Brain pericyte (primary cell): ENCODE measurements at regions not wholly inside any gene's neighbourhood (a gene's known extent, or its start where the extent isn't known, plus 50 kb on each side); places are given as distances from the start of the nearest gene placed in this dataset.
"Not testable (repeated sequence)": the region's sequence is repeated elsewhere in the genome, so short reads cannot be mapped to it uniquely, and the experiment has no call there.

Source experiments
- DNase-seq: peaks from one replicate; pipeline ENCODE4 v3.0.0-alpha.2; 2012; ENCODE audit warnings: low read depth, low spot score

DNA sequence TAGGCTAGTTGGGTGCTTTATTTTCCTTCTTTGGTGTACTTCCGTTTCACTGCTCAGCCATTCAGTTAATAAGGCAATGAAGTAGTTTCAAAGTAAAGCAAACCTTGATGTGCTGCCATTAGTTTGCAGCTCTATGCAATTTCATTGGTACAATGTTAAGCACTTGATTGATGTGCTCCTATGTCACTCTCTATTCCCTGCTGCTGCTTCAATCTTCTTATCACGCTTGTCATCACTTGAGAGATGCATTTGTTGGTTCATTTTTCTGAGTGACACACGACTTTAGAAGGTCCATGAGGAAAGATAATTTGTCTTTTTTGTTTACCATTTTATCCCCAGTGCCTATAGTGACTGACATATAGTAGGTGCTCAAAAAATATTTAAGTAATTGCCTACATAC is 871.0 kb upstream of the PABPC4L start:
- no peak for DNase-seq

DNA sequence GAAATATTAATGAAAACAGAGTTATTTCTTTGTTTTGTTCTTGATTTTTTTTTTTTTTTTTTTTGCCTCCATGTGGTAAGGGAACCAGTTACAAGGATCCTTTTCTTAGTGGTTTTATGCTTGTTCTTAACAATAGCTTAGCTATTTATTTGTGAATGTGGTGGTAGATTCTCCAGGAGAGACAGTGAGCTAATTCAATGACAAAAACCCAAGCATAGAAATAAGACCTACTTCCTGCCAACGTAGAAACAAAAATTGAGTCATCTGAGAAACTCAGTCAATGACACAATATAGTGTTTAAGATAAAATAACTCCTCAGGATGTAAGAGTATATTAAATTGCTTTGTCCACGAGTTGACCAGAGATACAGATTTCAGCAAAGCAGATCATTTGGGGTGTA is 863.8 kb upstream of the PABPC4L start:
- no peak for DNase-seq

DNA sequence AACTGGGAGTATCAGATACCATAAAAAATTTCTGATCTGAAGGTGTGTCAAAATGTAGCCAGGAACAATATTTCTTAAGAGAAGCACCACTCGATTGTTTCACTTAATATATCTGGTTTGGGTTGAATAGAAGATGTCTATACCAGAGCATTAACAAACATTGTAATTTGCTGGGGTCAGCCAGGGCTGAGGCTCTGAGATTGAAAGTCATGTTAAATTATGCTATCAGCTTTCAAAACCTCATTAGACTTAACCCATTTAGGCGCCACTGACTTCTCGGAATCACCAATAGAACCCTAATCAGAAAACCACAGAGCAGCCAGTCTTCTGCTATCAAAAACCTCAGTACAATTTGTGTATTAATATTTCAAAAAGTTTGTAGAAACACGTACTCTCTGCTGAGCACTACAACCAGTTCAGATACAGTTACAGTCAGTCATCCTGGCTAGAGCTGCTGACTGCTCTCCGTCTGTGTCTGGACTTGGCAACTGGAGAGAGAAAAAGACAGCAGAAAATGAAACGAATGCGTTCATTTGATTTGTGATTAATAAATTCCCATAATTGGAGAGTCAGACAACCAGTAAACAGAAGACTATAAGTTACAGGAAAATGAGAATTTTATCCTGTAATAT is 848.6 kb upstream of the PABPC4L start:
- DNase-seq = no peak

DNA sequence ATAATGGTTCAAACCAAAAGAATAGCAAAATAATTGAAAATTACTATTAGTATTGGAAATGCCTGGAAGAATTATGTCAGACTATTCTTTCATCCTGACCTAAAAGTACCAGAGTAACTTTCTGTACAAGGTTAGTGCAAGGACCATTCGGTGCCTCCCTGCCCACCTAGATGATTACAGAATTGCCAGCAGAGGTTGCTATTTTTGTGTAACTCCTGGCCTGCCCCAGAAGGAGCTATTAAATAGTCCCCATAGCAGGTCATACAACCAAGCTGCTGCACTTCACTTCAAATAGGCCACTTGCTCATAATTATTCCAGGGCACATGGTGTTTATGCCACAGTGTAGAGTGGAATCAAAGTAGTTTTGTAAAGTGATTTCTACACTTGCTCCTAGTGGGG is 831.1 kb upstream of the PABPC4L start:
- no peak for DNase-seq

DNA sequence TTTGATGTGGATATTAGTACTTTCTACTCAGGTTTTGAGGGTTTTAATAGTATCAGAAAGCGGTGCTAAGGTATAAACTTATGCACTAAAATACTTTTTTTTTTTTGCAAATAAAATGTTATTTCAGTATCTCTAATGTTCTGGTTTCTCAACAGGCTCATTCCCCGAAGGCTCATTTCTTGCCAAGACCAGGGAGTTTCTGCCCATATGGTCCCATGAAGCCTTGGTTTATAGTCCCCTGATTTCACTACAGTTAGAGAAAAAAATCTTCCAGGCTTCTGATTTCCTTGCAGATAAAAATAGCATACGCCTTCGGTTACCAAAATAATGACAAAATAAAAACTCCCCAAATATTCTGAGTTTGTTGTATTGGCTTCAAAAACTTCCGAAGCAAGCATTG is 814.2 kb upstream of the PABPC4L start:
- no peak for DNase-seq

DNA sequence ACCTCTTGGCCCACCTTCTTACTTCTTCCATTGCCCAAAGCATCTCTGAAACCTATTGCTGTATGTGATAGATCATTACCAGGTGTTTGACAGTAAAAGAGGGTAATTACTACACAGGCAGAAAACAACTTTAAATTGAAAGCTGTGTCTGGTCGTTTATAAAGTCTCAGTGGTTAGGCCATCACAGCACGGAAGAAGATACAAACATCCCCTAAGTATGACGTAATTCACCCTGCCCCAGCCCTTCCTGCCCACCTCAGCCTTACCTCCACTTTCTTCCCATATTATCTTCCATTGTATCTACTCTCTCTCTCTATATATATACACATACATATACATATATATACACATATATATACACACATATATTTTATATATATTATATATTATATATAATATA is 805.8 kb upstream of the PABPC4L start:
- DNase-seq = no peak

DNA sequence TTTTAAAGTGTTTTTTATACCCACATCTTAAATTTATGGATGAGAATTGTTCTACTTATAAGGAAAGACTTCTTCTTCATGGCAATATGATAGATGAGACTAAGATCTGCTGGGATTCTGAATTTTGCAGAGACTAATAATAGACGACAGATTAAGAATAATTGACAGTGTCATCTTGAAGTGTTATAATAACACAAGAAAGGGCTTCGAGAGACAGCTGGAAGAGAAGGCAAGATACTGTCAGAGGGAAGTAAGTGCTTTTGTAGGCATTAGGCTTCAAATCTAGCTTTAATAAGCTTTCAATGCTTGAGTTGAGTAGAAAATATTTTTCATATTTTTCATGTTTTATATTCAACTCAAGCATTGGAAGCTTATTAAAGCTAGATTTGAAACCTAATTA is 797.6 kb upstream of the PABPC4L start:
- DNase-seq = no peak

DNA sequence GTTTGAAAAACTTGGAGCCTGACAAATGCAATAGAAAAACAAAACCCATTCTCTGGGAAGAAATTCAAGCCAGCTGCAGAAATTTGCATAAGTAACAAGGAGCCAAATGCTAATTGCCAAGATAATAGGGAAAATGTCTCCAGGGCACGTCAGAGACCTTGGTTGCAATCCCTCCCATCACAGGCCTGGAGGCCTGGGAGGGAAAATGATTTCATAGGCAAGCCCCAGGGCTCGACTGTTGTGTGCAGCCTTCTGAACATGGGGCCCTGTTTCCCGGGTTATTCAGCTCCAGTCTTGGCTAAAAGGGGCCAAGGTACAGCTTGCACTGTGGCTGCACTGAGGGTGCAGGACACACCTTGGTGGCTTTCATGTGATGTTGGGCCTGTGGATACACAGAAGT is 760.4 kb upstream of the PABPC4L start:
- no peak for DNase-seq

DNA sequence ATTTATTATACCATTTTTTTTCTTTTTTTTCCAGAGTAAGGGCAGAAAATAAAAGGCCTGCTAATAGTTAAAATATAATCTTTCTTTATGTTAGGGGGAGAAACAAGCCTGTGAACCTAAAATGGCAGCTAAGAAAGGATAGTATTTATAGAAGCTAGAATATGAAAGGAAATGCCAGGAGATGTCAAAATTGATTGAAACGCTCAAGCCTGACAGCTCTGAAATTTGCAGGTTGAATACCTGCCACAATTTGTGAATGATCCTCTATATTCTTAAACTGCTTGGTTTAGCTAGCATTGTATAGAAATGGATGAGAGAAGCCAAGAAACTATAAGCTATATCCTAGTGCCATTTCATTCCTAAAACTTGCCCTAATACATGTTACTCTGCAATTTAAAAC is 757.3 kb upstream of the PABPC4L start:
- DNase-seq = no peak

DNA sequence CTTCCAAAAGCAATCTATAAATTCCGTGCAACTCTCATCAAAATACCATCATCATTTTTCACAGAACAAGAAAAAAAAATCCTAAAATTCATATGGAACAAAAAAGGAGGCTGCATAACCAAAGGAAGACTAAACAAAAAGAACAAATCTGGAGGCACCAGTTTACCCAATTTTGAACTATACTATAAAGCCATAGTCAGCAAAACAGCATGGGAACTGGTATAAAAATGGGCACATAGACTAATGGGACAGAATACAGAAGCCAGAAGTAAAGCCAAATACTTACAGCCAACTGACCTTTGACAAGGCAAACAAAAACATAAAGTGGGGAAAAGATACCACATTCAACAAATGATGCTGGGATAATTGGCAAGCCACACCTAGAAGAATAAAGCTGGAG is 753.5 kb upstream of the PABPC4L start:
- no peak for DNase-seq

DNA sequence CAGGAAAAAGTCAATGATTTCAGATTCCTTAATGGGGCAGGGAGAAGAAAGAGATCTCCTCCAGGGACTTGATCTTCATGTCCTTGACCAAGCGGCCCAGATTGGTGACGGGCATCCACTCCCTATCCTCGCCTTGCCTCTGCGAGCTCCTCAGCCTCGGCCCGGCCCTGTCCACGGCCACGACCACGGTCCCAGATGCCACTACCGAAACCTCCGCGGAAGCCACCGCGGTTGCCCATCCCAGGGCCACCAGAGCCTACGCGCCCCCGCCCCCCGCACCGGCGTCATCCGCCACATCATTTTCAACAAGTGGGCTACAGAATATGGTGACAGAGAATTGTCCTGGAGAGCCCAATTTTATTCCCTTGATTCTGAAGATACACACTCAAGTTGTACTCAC is 751.2 kb upstream of the PABPC4L start:
- no peak for DNase-seq

DNA sequence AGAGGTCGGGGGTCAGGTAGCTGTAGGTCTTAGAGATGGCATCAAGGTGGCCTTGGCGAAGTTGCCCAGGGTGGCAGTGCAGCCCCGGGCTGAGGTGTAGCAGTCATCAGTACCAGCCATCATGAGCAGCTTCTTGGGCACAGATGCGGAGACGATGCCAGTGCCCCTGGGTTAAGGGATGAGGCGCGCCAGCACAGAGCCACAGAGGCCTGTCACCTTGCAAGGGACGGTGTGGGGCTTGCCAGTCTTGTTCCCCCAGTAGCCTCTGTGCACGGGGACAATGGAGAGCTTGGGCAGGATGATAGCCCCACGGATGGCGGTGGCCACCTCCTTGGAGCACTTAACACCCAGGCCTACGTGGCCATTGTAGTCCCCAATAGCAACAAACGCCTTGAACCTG is 750.7 kb upstream of the PABPC4L start:
- DNase-seq = no peak

DNA sequence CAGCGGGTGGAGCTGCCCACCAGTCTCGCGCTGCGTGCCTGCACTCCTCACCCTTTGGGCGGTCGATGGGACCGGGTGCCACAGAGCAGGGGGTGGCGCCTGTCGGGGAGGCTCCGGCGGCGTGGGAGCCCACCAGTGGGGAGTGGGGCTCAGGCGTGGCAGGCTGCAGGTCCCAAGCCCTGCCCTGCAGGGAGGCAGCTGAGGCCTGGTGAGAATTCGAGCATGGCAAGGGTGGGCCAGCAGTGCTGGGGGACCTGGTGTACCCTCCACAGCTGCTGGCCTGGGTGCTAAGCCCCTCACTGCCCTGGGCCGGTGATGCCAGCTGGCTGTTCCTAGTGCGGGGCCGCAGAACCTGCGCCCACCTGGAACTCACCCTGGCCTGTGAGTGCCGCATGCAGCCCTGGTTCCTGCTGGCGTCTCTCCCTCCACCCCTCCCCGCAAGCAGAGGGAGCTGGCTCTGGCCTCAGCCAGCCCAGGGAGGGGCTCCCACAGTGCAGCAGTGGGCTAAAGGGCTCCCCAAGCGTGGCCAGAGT is 746.6 kb upstream of the PABPC4L start:
- no peak for DNase-seq

DNA sequence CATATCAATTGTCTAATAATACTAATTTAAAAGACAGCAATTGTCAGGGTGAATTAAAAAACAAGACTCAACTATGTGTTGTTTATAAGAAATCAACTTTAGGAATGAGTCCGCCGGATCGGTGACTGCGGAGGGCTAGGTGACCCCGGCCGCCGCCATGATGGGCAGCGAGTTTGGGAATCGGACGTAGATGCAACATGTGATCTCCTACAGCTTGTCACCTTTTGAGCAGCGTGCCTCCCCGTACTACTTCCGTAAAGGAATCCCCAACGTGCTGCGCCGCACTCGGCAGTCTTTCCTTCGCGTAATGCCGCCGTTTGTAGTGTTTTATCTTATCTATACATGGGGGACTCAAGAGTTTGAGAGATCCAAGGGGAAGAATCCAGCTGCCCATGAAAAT is 742.5 kb upstream of the PABPC4L start:
- no peak for DNase-seq

DNA sequence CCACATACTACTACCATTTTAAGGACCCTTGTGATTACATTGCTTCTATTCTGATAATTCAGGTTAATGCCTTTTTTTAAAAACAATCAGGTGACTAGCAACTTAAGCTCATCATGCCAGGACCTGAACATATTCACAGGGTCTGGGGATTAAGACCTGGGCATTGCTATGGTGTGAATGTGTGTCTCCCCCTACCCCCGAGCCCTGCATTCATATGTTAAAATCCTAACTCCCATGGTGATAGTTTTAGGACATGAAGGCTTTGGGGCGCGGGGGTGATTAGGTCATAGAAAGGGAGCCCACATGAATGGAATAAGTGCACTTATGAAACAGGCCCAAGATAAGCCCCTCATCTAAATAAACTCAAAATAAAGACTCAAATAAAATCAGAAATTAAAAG is 734.4 kb upstream of the PABPC4L start:
- no peak for DNase-seq

DNA sequence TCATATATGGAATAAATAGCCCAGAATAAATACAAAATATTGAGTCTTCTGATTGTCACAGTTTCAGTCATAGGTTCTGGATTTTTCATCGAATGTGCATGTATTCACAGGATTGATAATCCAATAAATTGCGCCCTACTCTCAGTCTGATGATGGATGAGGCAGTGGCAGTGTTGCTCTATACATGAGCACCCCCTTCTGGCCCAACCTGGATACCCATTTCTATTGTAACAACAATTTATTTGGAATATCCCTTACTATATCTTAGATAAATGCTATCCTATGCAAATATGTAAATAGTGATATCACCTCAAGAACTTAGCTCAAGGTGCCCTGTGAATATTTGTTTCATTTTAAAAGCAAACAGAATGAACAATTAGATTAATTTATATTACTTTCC is 733.7 kb upstream of the PABPC4L start:
- DNase-seq = no peak

DNA sequence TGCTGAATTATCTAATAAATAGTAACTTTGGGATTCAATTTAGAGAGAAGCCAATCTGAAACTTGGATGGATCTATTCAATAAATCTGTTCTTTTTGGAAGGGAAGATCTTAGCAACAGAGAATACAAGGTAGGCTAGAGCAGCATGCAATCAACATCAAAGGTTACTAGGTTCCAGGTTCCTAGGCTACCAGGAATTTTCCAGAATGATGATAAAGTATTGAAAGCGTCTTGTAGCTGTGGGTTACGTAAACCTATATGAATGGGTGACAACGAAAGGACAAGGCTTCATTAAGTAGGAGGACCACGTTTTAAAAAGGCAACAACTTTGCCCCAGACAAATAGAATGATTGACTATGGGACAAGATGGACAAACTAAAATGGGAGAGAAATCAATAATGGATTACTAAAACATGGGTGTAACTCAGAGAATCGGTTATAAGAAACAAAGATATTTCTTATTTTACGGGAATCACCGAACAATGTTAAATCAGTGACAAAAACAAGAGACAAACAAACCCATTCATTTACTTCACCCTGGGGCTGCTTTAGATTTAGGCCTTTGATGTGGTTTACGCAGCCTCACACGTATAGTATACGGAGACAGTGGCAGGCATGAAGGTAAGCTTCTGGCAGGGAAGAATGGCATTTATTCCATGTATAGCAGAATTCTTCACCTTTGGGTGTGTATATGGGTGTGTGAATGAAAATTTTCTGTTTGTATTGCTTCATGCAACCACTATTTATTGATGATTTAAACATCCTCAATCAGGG is 732.6 kb upstream of the PABPC4L start:
- DNase-seq = no peak

DNA sequence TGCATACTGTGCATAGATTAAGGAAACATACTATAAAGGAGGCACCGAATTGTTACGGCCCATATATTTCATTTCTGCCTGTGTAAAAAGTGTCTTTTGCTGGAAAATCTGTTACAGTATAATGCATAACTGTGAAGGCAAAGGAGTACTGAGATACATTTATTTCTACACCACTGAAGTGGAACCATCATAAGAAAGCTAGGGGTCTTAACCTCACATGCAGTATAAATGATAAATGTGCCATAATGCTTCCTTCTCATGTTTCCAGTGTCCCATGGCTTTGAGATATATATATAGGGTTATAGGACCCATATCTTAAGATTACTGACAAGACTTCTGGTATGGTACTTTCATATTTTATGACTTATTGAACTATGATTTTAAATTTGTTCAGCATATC is 713.8 kb upstream of the PABPC4L start:
- no peak for DNase-seq

DNA sequence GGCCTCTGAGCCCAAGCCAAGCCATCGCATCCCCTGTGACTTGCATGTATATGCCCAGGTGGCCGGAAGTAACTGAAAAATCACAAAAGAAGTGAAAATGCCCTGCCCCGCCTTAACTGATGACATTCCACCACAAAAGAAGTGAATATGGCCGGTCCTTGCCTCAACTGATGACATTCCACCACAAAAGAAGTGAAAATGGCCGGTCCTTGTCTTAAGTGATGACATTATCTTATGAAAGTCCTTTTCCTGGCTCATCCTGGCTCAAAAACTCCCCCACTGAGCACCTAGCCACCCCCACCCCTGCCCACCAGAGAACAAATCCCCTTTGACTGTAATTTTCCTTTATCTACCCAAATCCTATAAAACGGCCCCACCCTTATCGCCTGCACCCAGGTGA is 712.7 kb upstream of the PABPC4L start:
- DNase-seq = not testable (repeated sequence)

DNA sequence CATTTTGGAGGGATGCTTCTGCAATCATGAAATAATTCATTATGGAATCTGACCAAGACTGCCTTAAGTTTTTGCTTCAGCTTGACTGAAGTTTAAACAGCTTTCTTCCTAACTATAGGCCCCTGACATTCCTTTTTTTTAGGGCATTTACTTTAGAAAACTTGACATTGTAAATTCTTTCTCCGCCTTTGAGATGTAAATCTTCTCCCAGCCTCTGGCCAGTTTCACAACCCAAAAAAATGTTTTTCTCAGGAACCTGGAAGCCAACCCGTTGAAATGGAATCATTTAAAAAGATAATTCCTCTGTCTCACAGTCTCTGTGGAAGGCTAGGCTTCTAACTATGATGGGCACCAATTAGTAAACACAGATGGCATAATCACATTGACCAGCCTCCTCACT is 710.4 kb upstream of the PABPC4L start:
- no peak for DNase-seq

DNA sequence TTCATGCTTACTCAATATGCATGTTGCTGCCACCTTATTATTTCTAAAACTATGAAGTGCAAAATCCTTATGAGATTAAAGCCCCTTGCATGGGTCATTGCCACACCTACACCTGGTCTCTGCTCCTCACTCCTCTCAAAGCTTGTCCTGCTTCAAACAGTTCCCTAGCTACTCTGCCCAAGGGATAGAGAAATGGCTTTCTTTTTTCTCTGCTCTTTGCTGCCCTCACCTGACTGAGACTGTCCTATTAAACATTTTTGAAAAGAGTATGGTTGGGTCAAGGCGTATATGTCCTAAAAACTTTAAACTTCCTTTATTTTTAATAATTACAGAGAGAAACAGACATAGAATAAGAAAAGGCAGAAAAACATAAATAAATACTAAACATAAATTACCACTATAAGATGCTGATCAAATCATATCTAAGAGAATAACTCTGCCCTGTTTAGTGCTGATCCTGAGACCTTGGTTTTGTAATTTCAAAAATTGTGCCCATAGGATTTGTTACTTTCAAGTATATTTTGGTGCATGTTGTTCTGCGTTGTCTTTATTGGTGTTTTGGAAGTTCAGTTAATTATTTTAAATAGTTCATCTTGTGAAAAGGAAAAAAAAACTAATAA is 704.9 kb upstream of the PABPC4L start:
- DNase-seq = no peak

DNA sequence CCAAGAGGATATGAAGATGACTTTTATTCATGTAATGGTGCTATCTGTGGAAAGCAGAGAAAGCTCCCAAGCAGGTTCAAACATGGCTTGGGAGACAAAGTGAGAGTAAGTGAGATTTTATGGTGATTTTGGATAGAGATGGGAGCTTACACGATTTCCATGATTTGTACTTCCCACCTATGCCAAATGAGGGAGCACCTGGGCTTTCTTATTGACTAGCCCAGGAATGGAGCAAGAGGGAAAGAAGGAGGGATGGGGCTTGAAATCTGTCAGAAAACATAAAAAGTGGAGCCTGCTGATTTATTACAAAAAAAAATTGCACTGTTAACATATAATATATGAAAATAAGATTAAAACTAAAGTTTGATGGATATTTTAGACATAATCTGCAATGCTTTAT is 703.5 kb upstream of the PABPC4L start:
- no peak for DNase-seq

DNA sequence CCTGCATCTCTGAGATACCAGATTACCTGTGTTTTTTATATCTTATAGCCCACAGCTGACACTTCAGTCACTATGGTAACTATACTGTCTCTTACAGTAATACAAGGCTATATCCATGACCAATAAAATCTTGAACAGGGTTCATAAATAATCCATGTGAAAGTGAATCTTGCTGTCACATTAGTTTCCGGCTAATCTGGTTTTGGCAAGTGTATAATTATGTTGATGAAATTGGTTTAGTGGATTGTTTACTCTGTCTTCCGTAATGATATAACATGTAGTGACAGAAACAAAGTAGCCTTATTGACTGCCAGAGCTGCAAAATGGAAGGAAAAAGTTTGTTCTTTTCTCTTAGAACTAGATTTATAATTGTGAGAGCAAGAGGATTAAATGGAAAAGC is 686.6 kb upstream of the PABPC4L start:
- no peak for DNase-seq
